HepG2 (cell line): ENCODE measurements at regions not wholly inside any gene's neighbourhood (a gene's known extent, or its start where the extent isn't known, plus 50 kb on each side); places are given as distances from the start of the nearest gene placed in this dataset.

Experiments used
- ATAC-seq: fragments of 200-7000 bp; cut with Tn5 transposase; 3 replicates; pipeline ENCODE4 v1.9.1; 2020; ENCODE audit warnings: mild to moderate bottlenecking, moderate library complexity
- BruUV-seq: library from RNA; stranded (reverse); fragments of 400-500 nt; replicated peaks from 2 replicates; lab custom pipeline; 2021; lab: Mats Ljungman, UMichigan
- CTCF ChIA-PET: fragments of 300-600 bp; formaldehyde crosslinking; extraction: SDS; loops from one replicate; lab custom pipeline; 2021; ENCODE audit warnings: low total read pairs, inconsistent platforms, low intra/inter-chr PET ratio; lab: Yijun Ruan, JAX
- POLR2A ChIA-PET: fragments of 350-600 bp; sonication (Branson Sonifier 250); formaldehyde crosslinking; loops from one replicate; lab custom pipeline; 2020; ENCODE audit warnings: antibody characterized with exemption, inconsistent platforms; lab: Yijun Ruan, JAX
- DNase-seq: peaks from one replicate; pipeline ENCODE4 v3.0.0-alpha.2; 2015; ENCODE audit warnings: low spot score
- FAIRE-seq: peaks from 3 replicates; lab custom pipeline; 2011; peaks lifted over from hg19 to GRCh38; lab: Jason Lieb, UNC
- H2AFZ ChIP-seq: one replicate; pipeline ENCODE4 v1.6.1; 2011; ENCODE audit warnings: low read length, inconsistent platforms
- H3K27ac ChIP-seq: fragments of 300-600 bp; 3 replicates; pipeline ENCODE4 v1.8.0; 2011; ENCODE audit warnings: mixed run types, mild to moderate bottlenecking, mixed read lengths, low read length, inconsistent platforms; ENCODE audit not compliant: insufficient read depth; ENCODE audit errors: extremely low read length
- H3K27me3 ChIP-seq, 2 experiments: fragments of 200-600 bp in 1 of 2; 2 replicates in 1 of 2; 3 replicates in 1 of 2; pipeline versions ENCODE4 v1.6.0 to v1.8.0; 2011; ENCODE audit warnings: low read length in 2 of 2, mild to moderate bottlenecking in 2 of 2, moderate library complexity in 2 of 2, inconsistent platforms in 1 of 2; ENCODE audit not compliant: insufficient read depth in 2 of 2, control insufficient read depth in 1 of 2
- H3K36me3 ChIP-seq, 2 experiments: fragments of 200-600 bp in 1 of 2; replicated peaks in 1 of 2; 2 replicates in 1 of 2; 3 replicates in 1 of 2; pipeline versions ENCODE4 v1.5.1 to v1.8.0; 2011; ENCODE audit warnings: low read length in 2 of 2, inconsistent platforms in 1 of 2; ENCODE audit not compliant: insufficient read depth in 2 of 2, control insufficient read depth in 1 of 2
- H3K4me1 ChIP-seq: 2 replicates; pipeline ENCODE4 v1.5.1; 2012; ENCODE audit warnings: low read length, inconsistent platforms; ENCODE audit not compliant: insufficient read depth
- H3K4me2 ChIP-seq: 2 replicates; pipeline ENCODE4 v1.6.0; 2011; ENCODE audit warnings: low read depth, low read length, inconsistent platforms
- H3K4me3 ChIP-seq, 3 experiments: fragments of 200-600 bp in 1 of 3; sonication (generic), shearing (Covaris generic) in 1 of 3; replicated peaks in 1 of 3; 2 replicates each; pipeline ENCODE4 v1.5.1; 2011 to 2016; ENCODE audit warnings: low read length in 3 of 3, inconsistent platforms in 2 of 3, low read depth in 2 of 3, mild to moderate bottlenecking in 2 of 3, control low read depth in 1 of 3, mixed read lengths in 1 of 3; ENCODE audit not compliant: insufficient read depth in 1 of 3
- H3K79me2 ChIP-seq: one replicate; pipeline ENCODE4 v1.6.1; 2011; ENCODE audit warnings: low read length, inconsistent platforms; ENCODE audit not compliant: insufficient read depth
- H3K9ac ChIP-seq: 2 replicates; pipeline ENCODE4 v1.6.0; 2011; ENCODE audit warnings: mild to moderate bottlenecking, low read depth, low read length, inconsistent platforms; ENCODE audit not compliant: insufficient read depth
- H3K9me3 ChIP-seq: 2 replicates; pipeline ENCODE4 v1.5.1; 2012; ENCODE audit warnings: mild to moderate bottlenecking, low read length
- H4K20me1 ChIP-seq: 2 replicates; pipeline ENCODE4 v1.6.0; 2011; ENCODE audit warnings: inconsistent platforms, mild to moderate bottlenecking, low read length, moderate library complexity; ENCODE audit not compliant: insufficient read depth
- ATF2 ChIP-seq: sonication (generic); formaldehyde crosslinking; IDR thresholded peaks from 2 replicates; pipeline ENCODE4 v1.4.0; 2020; ENCODE audit warnings: missing genetic modification reagents
- CENPT ChIP-seq: sonication (generic); formaldehyde crosslinking; IDR thresholded peaks from 2 replicates; pipeline ENCODE4 v1.8.0; 2022; ENCODE audit warnings: low read depth, mild to moderate bottlenecking, moderate library complexity, missing genetic modification reagents
- MATR3 ChIP-seq: sonication (generic); formaldehyde crosslinking; IDR thresholded peaks from 2 replicates; pipeline ENCODE4 v1.4.0; 2020; ENCODE audit warnings: missing genetic modification reagents
- REL ChIP-seq: sonication (generic); formaldehyde crosslinking; conservative IDR thresholded peaks from 2 replicates; pipeline ENCODE4 v1.8.0; 2022; ENCODE audit warnings: mild to moderate bottlenecking, missing genetic modification reagents, moderate library complexity
- STAG1 ChIP-seq: sonication (generic); formaldehyde crosslinking; IDR thresholded peaks from 2 replicates; pipeline ENCODE4 v1.4.0; 2020; ENCODE audit warnings: missing genetic modification reagents
- ZBTB38 ChIP-seq: sonication (generic); formaldehyde crosslinking; IDR thresholded peaks from 2 replicates; pipeline ENCODE4 v1.5.1; 2020; ENCODE audit warnings: mild to moderate bottlenecking, missing genetic modification reagents
- ZNF318 ChIP-seq: sonication (generic); formaldehyde crosslinking; IDR thresholded peaks from 2 replicates; pipeline ENCODE4 v1.4.0; 2020; ENCODE audit warnings: mild to moderate bottlenecking, missing genetic modification reagents
- WGBS: methylation state at CpG from one replicate; pipeline ENCODE4 v1.1.6; 2017; ENCODE audit warnings: low lambda C conversion rate; 5-methylcytosine and 5-hydroxymethylcytosine counted together
- in situ Hi-C: cut with HindIII; loops from 2 replicates; pipeline ENCODE4 v1.10.0; 2017; ENCODE audit warnings: low pct_unique_long_range_greater_than_20kb; ENCODE audit not compliant: extremely low pct_ligation_motif_present
- intact Hi-C: fragments of 100-400 bp; cut with micrococcal nuclease; formaldehyde crosslinking; loops from one replicate; pipeline ENCODE4 v1.10.0; 2022; ENCODE audit not compliant: unreplicated experiment

GRCh38 chr18:34159691-34160185 lies 65.0 kb downstream of the NOL4 start:
- no peaks in the 10 kb centered on the region for H3K9me3 ChIP-seq
- WGBS, result 7% methylated on average over 14 of the region's 14 CpGs
- TF ChIP-seq ZBTB38 (no peak), CENPT (CRISPR knock-in tag) (no peak), REL (CRISPR knock-in tag) (no peak)
- ATAC-seq (peak; percentile 49), FAIRE-seq (no peak), DNase-seq (no peak)
- no peaks in the 10 kb centered on the region for H4K20me1 ChIP-seq
- peak overlapping the region; percentile 32 for H3K4me2 ChIP-seq
- no peaks in the 10 kb centered on the region for H3K4me1 ChIP-seq
- H3K79me2 ChIP-seq, result no peaks in the 10 kb centered on the region
- no peak overlapping the region; a peak in 1 of 6 replicates for H3K4me3 ChIP-seq
- in situ Hi-C loops, result no loop called here
- H3K9ac ChIP-seq, result no peak overlapping the region
- ChIA-PET POLR2A (no interaction called here), CTCF (no interaction called here)
- no peak overlapping the region for H3K27ac ChIP-seq
- BruUV-seq, result no TSS peak
- peaks cover 0 to 17% of the 10 kb centered on the region in 2 experiments; a peak in 2 of 5 replicates for H3K27me3 ChIP-seq
- H3K36me3 ChIP-seq, result no peaks in the 10 kb centered on the region
- no peak overlapping the region for H2AFZ ChIP-seq
- intact Hi-C loops, result loop anchor here (10.0 kb wide), 1 partner anchor 165 kb away; no protein-coding TSS in a partner anchor

GRCh38 chr18:34158881-34159690 lies 65.6 kb downstream of the NOL4 start:
- CTCF ChIA-PET, result no interaction called here
- ATAC-seq (peak; percentile 97), FAIRE-seq (no peak), DNase-seq (peak; percentile 2)
- Histone ChIP-seq H3K4me3 (no peak overlapping the region; a peak in 1 of 6 replicates), H3K9me3 (no peaks in the 10 kb centered on the region), H3K36me3 (no peaks in the 10 kb centered on the region), H2AFZ (no peak overlapping the region), H3K4me2 (peak overlapping the region; percentile 32), H3K27me3 (peaks cover 0 to 17% of the 10 kb centered on the region in 2 experiments; a peak in 2 of 5 replicates), H4K20me1 (no peaks in the 10 kb centered on the region), H3K27ac (no peak overlapping the region), H3K9ac (no peak overlapping the region), H3K4me1 (no peaks in the 10 kb centered on the region), H3K79me2 (no peaks in the 10 kb centered on the region)
- WGBS, result 16% methylated on average over 6 of the region's 54 CpGs
- in situ Hi-C loops, result no loop called here
- no TSS peak for BruUV-seq
- POLR2A ChIA-PET, result no interaction called here
- intact Hi-C loops, result loop anchor here (10.0 kb wide), 1 partner anchor 166 kb away; no protein-coding TSS in a partner anchor
- no peak for TF ChIP-seq ZNF318
- TF ChIP-seq MATR3 (CRISPR knock-in tag), result no peak
- peak; percentile 32 for TF ChIP-seq STAG1 (CRISPR knock-in tag)
- no peak for TF ChIP-seq ATF2
